IMR-90 (cell line): ENCODE measurements at regions not wholly inside any gene's neighbourhood (a gene's known extent, or its start where the extent isn't known, plus 50 kb on each side); places are given as distances from the start of the nearest gene placed in this dataset.

Experiments used
- ATAC-seq: fragments of 200-7000 bp; cut with Tn5 transposase; 2 replicates; pipeline ENCODE4 v1.9.1; 2020; ENCODE audit warnings: low read depth, mild to moderate bottlenecking, moderate library complexity
- BruUV-seq: library from RNA; stranded (reverse); fragments of 400-500 nt; replicated peaks from 2 replicates; lab custom pipeline; 2021; lab: Mats Ljungman, UMichigan
- CTCF ChIA-PET: fragments of 300-600 bp; formaldehyde crosslinking; extraction: SDS; loops from one replicate; lab custom pipeline; 2021; ENCODE audit warnings: antibody characterized with exemption; lab: Yijun Ruan, JAX
- POLR2A ChIA-PET: fragments of 300-600 bp; sonication (Branson Sonifier 250); formaldehyde crosslinking; loops from one replicate; lab custom pipeline; 2022; ENCODE audit warnings: antibody characterized with exemption; ENCODE audit not compliant: unreplicated experiment; lab: Charles Lee
- DNase-seq: peaks from one replicate; pipeline ENCODE4 v3.0.0; 2013
- H2AFZ ChIP-seq: replicated peaks from 2 replicates; pipeline ENCODE3; 2013; ENCODE audit warnings: low read length, mild to moderate bottlenecking; ENCODE audit not compliant: poor library complexity
- H2AK5ac ChIP-seq: 2 replicates; pipeline ENCODE4 v1.6.1; 2013; ENCODE audit warnings: low read depth, low read length, inconsistent platforms
- H2AK9ac ChIP-seq: replicated peaks from 2 replicates; pipeline ENCODE3; 2013; ENCODE audit warnings: mild to moderate bottlenecking, low read depth, low read length, moderate library complexity; ENCODE audit not compliant: poor library complexity
- H2BK120ac ChIP-seq: 2 replicates; pipeline ENCODE4 v1.6.1; 2013; ENCODE audit warnings: low read depth, low read length, inconsistent platforms
- H2BK15ac ChIP-seq: 3 replicates; pipeline ENCODE4 v1.6.1; 2013; ENCODE audit warnings: low read depth, low read length, inconsistent platforms
- H2BK20ac ChIP-seq: 2 replicates; pipeline ENCODE4 v1.6.1; 2013; ENCODE audit warnings: low read depth, mild to moderate bottlenecking, inconsistent platforms, low read length, moderate library complexity
- H2BK5ac ChIP-seq: 2 replicates; pipeline ENCODE4 v1.6.1; 2013; ENCODE audit warnings: mild to moderate bottlenecking, low read depth, low read length, inconsistent platforms; ENCODE audit not compliant: poor library complexity, severe bottlenecking
- H3K14ac ChIP-seq: replicated peaks from 2 replicates; pipeline ENCODE4 v1.6.1; 2013; ENCODE audit warnings: low read depth, low read length, inconsistent platforms
- H3K18ac ChIP-seq: 2 replicates; pipeline ENCODE4 v1.6.1; 2013; ENCODE audit warnings: low read depth, low read length, control low read depth
- H3K23ac ChIP-seq: 2 replicates; pipeline ENCODE4 v1.6.1; 2013; ENCODE audit warnings: low read depth, low read length, inconsistent platforms
- H3K27ac ChIP-seq: 2 replicates; pipeline ENCODE4 v1.5.1; 2013; ENCODE audit warnings: mild to moderate bottlenecking, control low read depth, low read length; ENCODE audit not compliant: insufficient read depth
- H3K27me3 ChIP-seq: 2 replicates; pipeline ENCODE4 v1.6.1; 2013; ENCODE audit warnings: low read length; ENCODE audit not compliant: control insufficient read depth, insufficient read depth
- H3K36me3 ChIP-seq: 2 replicates; pipeline ENCODE4 v1.6.1; 2013; ENCODE audit warnings: low read length, mixed read lengths; ENCODE audit not compliant: control insufficient read depth, insufficient read depth
- H3K4ac ChIP-seq: 2 replicates; pipeline ENCODE4 v1.6.1; 2013; ENCODE audit warnings: low read depth, low read length, inconsistent platforms
- H3K4me1 ChIP-seq: 2 replicates; pipeline ENCODE4 v1.6.1; 2013; ENCODE audit warnings: low read length, mixed read lengths; ENCODE audit not compliant: control insufficient read depth, insufficient read depth
- H3K4me2 ChIP-seq: 2 replicates; pipeline ENCODE4 v1.6.1; 2013; ENCODE audit warnings: low read depth, mild to moderate bottlenecking, control low read depth, low read length, moderate library complexity
- H3K4me3 ChIP-seq: 2 replicates; pipeline ENCODE4 v1.5.1; 2013; ENCODE audit warnings: low read depth, mild to moderate bottlenecking, control low read depth, low read length, moderate library complexity; ENCODE audit not compliant: insufficient read depth
- H3K56ac ChIP-seq: 2 replicates; pipeline ENCODE4 v1.6.1; 2013; ENCODE audit warnings: low read length, inconsistent platforms; ENCODE audit not compliant: insufficient read depth; ENCODE audit errors: extremely low read depth
- H3K79me1 ChIP-seq, 2 experiments: 2 replicates each; pipeline ENCODE4 v1.6.1; 2013; ENCODE audit warnings: low read length in 2 of 2, inconsistent platforms in 1 of 2, low read depth in 1 of 2
- H3K9ac ChIP-seq: 2 replicates; pipeline ENCODE4 v1.6.1; 2013; ENCODE audit warnings: low read depth, low read length, control low read depth
- H3K9me1 ChIP-seq: 2 replicates; pipeline ENCODE4 v1.6.1; 2013; ENCODE audit warnings: low read length, inconsistent platforms; ENCODE audit not compliant: insufficient read depth
- H3K9me3 ChIP-seq: 2 replicates; pipeline ENCODE4 v1.6.1; 2013; ENCODE audit warnings: low read length; ENCODE audit not compliant: control insufficient read depth, insufficient read depth
- H4K20me1 ChIP-seq: 2 replicates; pipeline ENCODE4 v1.6.1; 2013; ENCODE audit warnings: low read length, inconsistent platforms; ENCODE audit not compliant: insufficient read depth
- H4K5ac ChIP-seq: 2 replicates; pipeline ENCODE4 v1.6.1; 2013; ENCODE audit warnings: mild to moderate bottlenecking, low read depth, low read length, control low read depth
- H4K8ac ChIP-seq, 2 experiments: 2 replicates each; pipeline ENCODE4 v1.6.1; 2013; ENCODE audit warnings: low read depth in 2 of 2, low read length in 2 of 2, control low read depth in 1 of 2, inconsistent platforms in 1 of 2
- H4K91ac ChIP-seq: 2 replicates; pipeline ENCODE4 v1.6.1; 2013; ENCODE audit warnings: low read depth, low read length, inconsistent platforms; ENCODE audit not compliant: insufficient read depth
- BHLHE40 ChIP-seq: fragments of 150-350 bp; IDR thresholded peaks from 2 replicates; pipeline ENCODE4 v1.6.1; 2016; ENCODE audit warnings: mild to moderate bottlenecking, low read depth, low read length
- CHD1 ChIP-seq: IDR thresholded peaks from 2 replicates; pipeline ENCODE4 v1.6.1; 2012; ENCODE audit warnings: low read depth, low read length, improper control_type of control experiment
- CTCF ChIP-seq: conservative IDR thresholded peaks from 2 replicates; pipeline ENCODE4 v1.5.1; 2012; ENCODE audit warnings: mild to moderate bottlenecking, low read depth, low read length, improper control_type of control experiment
- USF2 ChIP-seq: fragments of 150-350 bp; IDR thresholded peaks from 2 replicates; pipeline ENCODE4 v1.6.1; 2017; ENCODE audit warnings: mild to moderate bottlenecking, antibody characterized with exemption, low read length, low read depth
- WGBS, 2 experiments: methylation state at CpG; one replicate each; pipeline versions ENCODE4 v1.1.5 to v1.1.7; 2013; ENCODE audit warnings: missing lambda C conversion rate in 2 of 2; ENCODE audit not compliant: insufficient read length in 1 of 2; ENCODE audit errors: extremely low coverage in 2 of 2; 5-methylcytosine and 5-hydroxymethylcytosine counted together
- dilution Hi-C: fragments of 300-500 bp; cut with HindIII; formaldehyde crosslinking; loops from one replicate; pipeline ENCODE4 v1.14.3; 2018; ENCODE audit warnings: low sequenced_read_pairs; ENCODE audit not compliant: unreplicated experiment
- in situ Hi-C: fragments of 300-500 bp; cut with MboI; formaldehyde crosslinking; loops from 3 replicates; pipeline ENCODE4 v1.14.3; 2019; ENCODE audit warnings: low sequenced_read_pairs, inconsistent platforms, mixed read lengths
- intact Hi-C: fragments of 100-400 bp; cut with micrococcal nuclease; formaldehyde crosslinking; loops from 2 replicates; pipeline ENCODE4 v1.10.0; 2022

- Histone ChIP-seq H4K8ac (no peak overlapping the region), H2AFZ (no peak overlapping the region), H3K14ac (no peak overlapping the region), H3K9ac (no peak overlapping the region), H2BK15ac (no peak overlapping the region), H4K20me1 (no peaks in the 10 kb centered on the region), H3K9me3 (no peaks in the 10 kb centered on the region), H4K5ac (no peak overlapping the region), H2AK9ac (no peak overlapping the region), H2AK5ac (no peak overlapping the region), H2BK120ac (no peak overlapping the region), H2BK20ac (no peak overlapping the region), H3K56ac (no peak overlapping the region), H3K4me1 (no peaks in the 10 kb centered on the region), H3K4me2 (no peak overlapping the region), H3K23ac (no peak overlapping the region), H3K4ac (no peak overlapping the region), H3K27ac (no peak overlapping the region), H3K79me1 (no peaks in the 10 kb centered on the region), H2BK5ac (no peak overlapping the region), H3K18ac (no peak overlapping the region), H3K4me3 (no peak overlapping the region), H3K9me1 (no peaks in the 10 kb centered on the region), H3K36me3 (no peaks in the 10 kb centered on the region), H4K91ac (no peak overlapping the region), H3K27me3 (no peaks in the 10 kb centered on the region)
- no peak for ATAC-seq
- TF ChIP-seq BHLHE40, result no peak
- no peak for TF ChIP-seq CHD1
- no peak for TF ChIP-seq USF2
- TF ChIP-seq CTCF, result no peak
- no peak for DNase-seq
- in situ Hi-C loops (no loop called here), intact Hi-C loops (no loop called here), dilution Hi-C loops (no loop called here)
- no TSS peak for BruUV-seq
- ChIA-PET CTCF (no interaction called here), POLR2A (no interaction called here)
- WGBS, 2 experiments, result no CpG with 5 or more reads among the region's 5 CpGs
Measured at GRCh38 chr6:48016020-48016755, 94.8 kb downstream of the PTCHD4 start.
